ENCODE measurements at regions not wholly inside any gene's neighbourhood (a gene's known extent, or its start where the extent isn't known, plus 50 kb on each side); places are given as distances from the start of the nearest gene placed in this dataset.

DNA sequence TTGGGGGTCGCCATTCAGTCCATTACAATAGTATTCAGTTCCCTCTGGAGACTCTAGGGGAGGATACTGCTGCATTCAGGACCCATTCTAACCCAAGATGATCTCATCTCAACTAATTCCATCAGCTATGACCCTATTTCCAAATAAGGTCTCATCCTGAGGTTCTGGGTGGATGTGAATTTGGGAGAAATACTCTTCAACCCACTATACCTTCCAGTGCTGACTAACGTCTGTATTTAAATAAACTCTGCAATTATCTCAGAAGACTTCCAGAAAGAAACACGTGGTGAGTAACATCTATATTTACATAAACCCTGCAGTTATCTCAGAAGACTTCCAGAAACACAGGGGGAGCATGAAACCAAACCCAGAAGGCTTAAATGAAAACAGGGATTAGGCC, 1300.7 kb downstream of the PCDH9 start:
- TF ChIP-seq, protein P1, sequence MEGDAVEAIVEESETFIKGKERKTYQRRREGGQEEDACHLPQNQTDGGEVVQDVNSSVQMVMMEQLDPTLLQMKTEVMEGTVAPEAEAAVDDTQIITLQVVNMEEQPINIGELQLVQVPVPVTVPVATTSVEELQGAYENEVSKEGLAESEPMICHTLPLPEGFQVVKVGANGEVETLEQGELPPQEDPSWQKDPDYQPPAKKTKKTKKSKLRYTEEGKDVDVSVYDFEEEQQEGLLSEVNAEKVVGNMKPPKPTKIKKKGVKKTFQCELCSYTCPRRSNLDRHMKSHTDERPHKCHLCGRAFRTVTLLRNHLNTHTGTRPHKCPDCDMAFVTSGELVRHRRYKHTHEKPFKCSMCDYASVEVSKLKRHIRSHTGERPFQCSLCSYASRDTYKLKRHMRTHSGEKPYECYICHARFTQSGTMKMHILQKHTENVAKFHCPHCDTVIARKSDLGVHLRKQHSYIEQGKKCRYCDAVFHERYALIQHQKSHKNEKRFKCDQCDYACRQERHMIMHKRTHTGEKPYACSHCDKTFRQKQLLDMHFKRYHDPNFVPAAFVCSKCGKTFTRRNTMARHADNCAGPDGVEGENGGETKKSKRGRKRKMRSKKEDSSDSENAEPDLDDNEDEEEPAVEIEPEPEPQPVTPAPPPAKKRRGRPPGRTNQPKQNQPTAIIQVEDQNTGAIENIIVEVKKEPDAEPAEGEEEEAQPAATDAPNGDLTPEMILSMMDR (IDR thresholded peaks at IDR 0.05), result no peak
- no peak for TF ChIP-seq ZFX (IDR thresholded peaks at IDR 0.05; ENCODE audit: borderline replicate concordance)

Measured in 22Rv1 (cell line).